ENCODE measurements at regions not wholly inside any gene's neighbourhood (a gene's known extent, or its start where the extent isn't known, plus 50 kb on each side); places are given as distances from the start of the nearest gene placed in this dataset.

DNA sequence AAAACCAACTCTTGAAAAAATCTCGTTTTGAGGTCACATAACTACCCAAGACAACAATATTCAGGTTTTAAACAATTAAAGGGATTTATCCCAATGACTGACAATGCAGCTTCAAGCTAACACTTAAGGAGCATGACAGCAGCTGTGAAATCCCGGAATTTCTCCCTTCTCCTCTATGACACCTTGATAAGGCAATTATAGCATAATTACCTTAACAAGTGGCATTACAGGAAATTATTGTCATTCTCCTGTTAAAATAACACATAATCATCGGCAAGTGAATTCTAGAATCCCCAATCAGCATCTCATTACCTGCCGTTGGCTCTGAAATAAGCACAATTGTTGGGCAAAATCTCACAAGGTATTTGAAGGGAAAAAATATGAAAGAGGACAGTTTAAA, 417.0 kb upstream of the PFKP start:
- TF ChIP-seq, protein P1, sequence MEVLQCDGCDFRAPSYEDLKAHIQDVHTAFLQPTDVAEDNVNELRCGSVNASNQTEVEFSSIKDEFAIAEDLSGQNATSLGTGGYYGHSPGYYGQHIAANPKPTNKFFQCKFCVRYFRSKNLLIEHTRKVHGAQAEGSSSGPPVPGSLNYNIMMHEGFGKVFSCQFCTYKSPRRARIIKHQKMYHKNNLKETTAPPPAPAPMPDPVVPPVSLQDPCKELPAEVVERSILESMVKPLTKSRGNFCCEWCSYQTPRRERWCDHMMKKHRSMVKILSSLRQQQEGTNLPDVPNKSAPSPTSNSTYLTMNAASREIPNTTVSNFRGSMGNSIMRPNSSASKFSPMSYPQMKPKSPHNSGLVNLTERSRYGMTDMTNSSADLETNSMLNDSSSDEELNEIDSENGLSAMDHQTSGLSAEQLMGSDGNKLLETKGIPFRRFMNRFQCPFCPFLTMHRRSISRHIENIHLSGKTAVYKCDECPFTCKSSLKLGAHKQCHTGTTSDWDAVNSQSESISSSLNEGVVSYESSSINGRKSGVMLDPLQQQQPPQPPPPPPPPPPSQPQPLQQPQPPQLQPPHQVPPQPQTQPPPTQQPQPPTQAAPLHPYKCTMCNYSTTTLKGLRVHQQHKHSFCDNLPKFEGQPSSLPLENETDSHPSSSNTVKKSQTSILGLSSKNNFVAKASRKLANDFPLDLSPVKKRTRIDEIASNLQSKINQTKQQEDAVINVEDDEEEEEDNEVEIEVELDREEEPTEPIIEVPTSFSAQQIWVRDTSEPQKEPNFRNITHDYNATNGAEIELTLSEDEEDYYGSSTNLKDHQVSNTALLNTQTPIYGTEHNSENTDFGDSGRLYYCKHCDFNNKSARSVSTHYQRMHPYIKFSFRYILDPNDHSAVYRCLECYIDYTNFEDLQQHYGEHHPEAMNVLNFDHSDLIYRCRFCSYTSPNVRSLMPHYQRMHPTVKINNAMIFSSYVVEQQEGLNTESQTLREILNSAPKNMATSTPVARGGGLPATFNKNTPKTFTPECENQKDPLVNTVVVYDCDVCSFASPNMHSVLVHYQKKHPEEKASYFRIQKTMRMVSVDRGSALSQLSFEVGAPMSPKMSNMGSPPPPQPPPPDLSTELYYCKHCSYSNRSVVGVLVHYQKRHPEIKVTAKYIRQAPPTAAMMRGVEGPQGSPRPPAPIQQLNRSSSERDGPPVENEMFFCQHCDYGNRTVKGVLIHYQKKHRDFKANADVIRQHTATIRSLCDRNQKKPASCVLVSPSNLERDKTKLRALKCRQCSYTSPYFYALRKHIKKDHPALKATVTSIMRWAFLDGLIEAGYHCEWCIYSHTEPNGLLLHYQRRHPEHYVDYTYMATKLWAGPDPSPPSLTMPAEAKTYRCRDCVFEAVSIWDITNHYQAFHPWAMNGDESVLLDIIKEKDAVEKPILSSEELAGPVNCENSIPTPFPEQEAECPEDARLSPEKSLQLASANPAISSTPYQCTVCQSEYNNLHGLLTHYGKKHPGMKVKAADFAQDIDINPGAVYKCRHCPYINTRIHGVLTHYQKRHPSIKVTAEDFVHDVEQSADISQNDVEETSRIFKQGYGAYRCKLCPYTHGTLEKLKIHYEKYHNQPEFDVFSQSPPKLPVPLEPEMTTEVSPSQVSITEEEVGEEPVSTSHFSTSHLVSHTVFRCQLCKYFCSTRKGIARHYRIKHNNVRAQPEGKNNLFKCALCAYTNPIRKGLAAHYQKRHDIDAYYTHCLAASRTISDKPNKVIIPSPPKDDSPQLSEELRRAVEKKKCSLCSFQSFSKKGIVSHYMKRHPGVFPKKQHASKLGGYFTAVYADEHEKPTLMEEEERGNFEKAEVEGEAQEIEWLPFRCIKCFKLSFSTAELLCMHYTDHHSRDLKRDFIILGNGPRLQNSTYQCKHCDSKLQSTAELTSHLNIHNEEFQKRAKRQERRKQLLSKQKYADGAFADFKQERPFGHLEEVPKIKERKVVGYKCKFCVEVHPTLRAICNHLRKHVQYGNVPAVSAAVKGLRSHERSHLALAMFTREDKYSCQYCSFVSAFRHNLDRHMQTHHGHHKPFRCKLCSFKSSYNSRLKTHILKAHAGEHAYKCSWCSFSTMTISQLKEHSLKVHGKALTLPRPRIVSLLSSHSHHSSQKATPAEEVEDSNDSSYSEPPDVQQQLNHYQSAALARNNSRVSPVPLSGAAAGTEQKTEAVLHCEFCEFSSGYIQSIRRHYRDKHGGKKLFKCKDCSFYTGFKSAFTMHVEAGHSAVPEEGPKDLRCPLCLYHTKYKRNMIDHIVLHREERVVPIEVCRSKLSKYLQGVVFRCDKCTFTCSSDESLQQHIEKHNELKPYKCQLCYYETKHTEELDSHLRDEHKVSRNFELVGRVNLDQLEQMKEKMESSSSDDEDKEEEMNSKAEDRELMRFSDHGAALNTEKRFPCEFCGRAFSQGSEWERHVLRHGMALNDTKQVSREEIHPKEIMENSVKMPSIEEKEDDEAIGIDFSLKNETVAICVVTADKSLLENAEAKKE (CRISPR knock-in tag; IDR thresholded peaks at IDR 0.05): no peak
- TF ChIP-seq, protein P2, sequence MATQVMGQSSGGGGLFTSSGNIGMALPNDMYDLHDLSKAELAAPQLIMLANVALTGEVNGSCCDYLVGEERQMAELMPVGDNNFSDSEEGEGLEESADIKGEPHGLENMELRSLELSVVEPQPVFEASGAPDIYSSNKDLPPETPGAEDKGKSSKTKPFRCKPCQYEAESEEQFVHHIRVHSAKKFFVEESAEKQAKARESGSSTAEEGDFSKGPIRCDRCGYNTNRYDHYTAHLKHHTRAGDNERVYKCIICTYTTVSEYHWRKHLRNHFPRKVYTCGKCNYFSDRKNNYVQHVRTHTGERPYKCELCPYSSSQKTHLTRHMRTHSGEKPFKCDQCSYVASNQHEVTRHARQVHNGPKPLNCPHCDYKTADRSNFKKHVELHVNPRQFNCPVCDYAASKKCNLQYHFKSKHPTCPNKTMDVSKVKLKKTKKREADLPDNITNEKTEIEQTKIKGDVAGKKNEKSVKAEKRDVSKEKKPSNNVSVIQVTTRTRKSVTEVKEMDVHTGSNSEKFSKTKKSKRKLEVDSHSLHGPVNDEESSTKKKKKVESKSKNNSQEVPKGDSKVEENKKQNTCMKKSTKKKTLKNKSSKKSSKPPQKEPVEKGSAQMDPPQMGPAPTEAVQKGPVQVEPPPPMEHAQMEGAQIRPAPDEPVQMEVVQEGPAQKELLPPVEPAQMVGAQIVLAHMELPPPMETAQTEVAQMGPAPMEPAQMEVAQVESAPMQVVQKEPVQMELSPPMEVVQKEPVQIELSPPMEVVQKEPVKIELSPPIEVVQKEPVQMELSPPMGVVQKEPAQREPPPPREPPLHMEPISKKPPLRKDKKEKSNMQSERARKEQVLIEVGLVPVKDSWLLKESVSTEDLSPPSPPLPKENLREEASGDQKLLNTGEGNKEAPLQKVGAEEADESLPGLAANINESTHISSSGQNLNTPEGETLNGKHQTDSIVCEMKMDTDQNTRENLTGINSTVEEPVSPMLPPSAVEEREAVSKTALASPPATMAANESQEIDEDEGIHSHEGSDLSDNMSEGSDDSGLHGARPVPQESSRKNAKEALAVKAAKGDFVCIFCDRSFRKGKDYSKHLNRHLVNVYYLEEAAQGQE (IDR thresholded peaks at IDR 0.05; ENCODE audit: unreplicated experiment): no peak
- no peak for TF ChIP-seq EZH2 (IDR thresholded peaks at IDR 0.05; ENCODE audit: low read depth, unreplicated experiment)
- no peak for TF ChIP-seq ZNF331 (CRISPR knock-in tag; IDR thresholded peaks at IDR 0.05; ENCODE audit: low read depth)
- no peak for TF ChIP-seq POLR2AphosphoS5 (IDR thresholded peaks at IDR 0.05; ENCODE audit: low read depth)
- TF ChIP-seq, protein P3, sequence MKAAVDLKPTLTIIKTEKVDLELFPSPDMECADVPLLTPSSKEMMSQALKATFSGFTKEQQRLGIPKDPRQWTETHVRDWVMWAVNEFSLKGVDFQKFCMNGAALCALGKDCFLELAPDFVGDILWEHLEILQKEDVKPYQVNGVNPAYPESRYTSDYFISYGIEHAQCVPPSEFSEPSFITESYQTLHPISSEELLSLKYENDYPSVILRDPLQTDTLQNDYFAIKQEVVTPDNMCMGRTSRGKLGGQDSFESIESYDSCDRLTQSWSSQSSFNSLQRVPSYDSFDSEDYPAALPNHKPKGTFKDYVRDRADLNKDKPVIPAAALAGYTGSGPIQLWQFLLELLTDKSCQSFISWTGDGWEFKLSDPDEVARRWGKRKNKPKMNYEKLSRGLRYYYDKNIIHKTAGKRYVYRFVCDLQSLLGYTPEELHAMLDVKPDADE (IDR thresholded peaks at IDR 0.05): no peak
- TF ChIP-seq JUNB (IDR thresholded peaks at IDR 0.05; ENCODE audit: unreplicated experiment): no peak
- TF ChIP-seq NANOG (IDR thresholded peaks at IDR 0.05; ENCODE audit: borderline replicate concordance): no peak
- no peak for TF ChIP-seq STAT1 (IDR thresholded peaks at IDR 0.05; ENCODE audit: unreplicated experiment)
- TF ChIP-seq, protein P4, sequence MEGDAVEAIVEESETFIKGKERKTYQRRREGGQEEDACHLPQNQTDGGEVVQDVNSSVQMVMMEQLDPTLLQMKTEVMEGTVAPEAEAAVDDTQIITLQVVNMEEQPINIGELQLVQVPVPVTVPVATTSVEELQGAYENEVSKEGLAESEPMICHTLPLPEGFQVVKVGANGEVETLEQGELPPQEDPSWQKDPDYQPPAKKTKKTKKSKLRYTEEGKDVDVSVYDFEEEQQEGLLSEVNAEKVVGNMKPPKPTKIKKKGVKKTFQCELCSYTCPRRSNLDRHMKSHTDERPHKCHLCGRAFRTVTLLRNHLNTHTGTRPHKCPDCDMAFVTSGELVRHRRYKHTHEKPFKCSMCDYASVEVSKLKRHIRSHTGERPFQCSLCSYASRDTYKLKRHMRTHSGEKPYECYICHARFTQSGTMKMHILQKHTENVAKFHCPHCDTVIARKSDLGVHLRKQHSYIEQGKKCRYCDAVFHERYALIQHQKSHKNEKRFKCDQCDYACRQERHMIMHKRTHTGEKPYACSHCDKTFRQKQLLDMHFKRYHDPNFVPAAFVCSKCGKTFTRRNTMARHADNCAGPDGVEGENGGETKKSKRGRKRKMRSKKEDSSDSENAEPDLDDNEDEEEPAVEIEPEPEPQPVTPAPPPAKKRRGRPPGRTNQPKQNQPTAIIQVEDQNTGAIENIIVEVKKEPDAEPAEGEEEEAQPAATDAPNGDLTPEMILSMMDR (conservative IDR thresholded peaks at IDR 0.05; ENCODE audit: low read depth in 2 of 2): no peak
- no peak for TF ChIP-seq EZH2phosphoT487 (IDR thresholded peaks at IDR 0.05; ENCODE audit: unreplicated experiment)
- no peak for TF ChIP-seq ZNF114 (CRISPR knock-in tag; IDR thresholded peaks at IDR 0.05)
- TF ChIP-seq CREB1 (CRISPR knock-in tag; IDR thresholded peaks at IDR 0.05; ENCODE audit: low read depth): no peak
- Mint-ChIP-seq H3K27ac (no peak overlapping the region), H3K4me1 (peaks cover 4% of the 10 kb centered on the region; the same call in 2 of the 3 replicates)

More for the DNA sequence above, 417.0 kb upstream of the PFKP start:
- Histone ChIP-seq H2AFZ (no peak overlapping the region), H3F3A (replicated peaks; ENCODE audit: low read depth) (no peaks in the 10 kb centered on the region), H3K79me2 (replicated peaks; ENCODE audit: insufficient read depth) (no peaks in the 10 kb centered on the region), H3K4me1 (ENCODE audit: insufficient read depth) (peaks cover 8% of the 10 kb centered on the region; the same call in 1 of the 2 replicates), H3K36me3 (ENCODE audit: insufficient read depth) (no peaks in the 10 kb centered on the region), H4K20me1 (replicated peaks; ENCODE audit: insufficient read depth) (no peaks in the 10 kb centered on the region), H3K4me3 (no peak overlapping the region), H3K9me2 (ENCODE audit: insufficient read depth) (peaks cover 7% of the 10 kb centered on the region), H3K4me2 (no peak overlapping the region), H3K27ac (ENCODE audit: low read depth) (no peak overlapping the region), H3K27me3 (ENCODE audit: insufficient read depth) (no peaks in the 10 kb centered on the region)
- Mint-ChIP-seq H3K36me3 (ENCODE audit: low read depth) (no peaks in the 10 kb centered on the region), H3K9me3 (no peaks in the 10 kb centered on the region), H3K27me3 (ENCODE audit: insufficient read depth, low read depth, poor library complexity) (peaks cover 4% of the 10 kb centered on the region), H3K4me3 (no peak overlapping the region)
- DNase-seq (ENCODE audit: low spot score) (no peak), ATAC-seq (no peak)
